AG09319 (cell line): ENCODE measurements at regions not wholly inside any gene's neighbourhood (a gene's known extent, or its start where the extent isn't known, plus 50 kb on each side); places are given as distances from the start of the nearest gene placed in this dataset.
"Not testable (repeated sequence)": the region's sequence is repeated elsewhere in the genome, so short reads cannot be mapped to it uniquely, and the experiment has no call there.

Experiments used
- DNase-seq: peaks from one replicate; pipeline ENCODE4 v3.0.0-alpha.2; 2010; ENCODE audit warnings: low read depth; ENCODE audit errors: extremely low read depth
- CTCF ChIP-seq: IDR thresholded peaks from 2 replicates; pipeline ENCODE4 v1.5.1; 2011; ENCODE audit warnings: low read depth, mild to moderate bottlenecking, inconsistent platforms, low read length, moderate library complexity

DNA sequence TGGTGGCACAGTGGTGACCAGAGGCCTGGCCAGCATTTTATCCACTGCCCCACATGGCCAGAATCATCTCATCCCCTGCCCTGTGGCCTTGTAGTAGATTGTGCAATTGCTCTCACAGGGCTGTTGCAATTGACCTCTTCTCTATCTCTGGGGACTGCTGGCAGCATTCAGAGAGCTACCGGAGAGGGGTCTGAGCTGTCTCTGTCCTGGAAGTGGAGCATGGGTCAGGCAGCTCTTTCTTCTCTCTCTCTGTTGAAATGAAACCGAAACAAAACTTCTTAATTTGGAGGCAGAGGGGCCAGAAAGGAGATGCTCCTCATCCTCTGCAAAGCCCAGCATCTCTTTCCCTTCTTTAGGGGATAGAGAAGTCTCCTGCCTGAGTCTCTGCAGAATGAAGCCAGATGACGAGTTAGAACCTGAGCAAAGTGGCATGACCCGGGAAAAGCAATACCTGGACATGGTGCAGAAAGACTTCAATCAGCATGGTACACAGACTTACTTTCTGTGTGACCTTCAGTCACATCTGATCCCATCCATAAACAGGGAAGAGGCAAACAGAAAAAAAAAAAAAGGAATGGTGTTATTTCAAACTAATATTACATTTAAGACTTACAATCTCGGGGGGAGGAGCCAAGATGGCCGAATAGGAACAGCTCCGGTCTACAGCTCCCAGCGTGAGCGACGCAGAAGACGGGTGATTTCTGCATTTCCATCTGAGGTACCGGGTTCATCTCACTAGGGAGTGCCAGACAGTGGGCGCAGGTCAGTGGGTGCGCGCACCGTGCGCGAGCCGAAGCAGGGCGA is 144.5 kb upstream of the BCL6 start:
- DNase-seq: no peak
- no peak for TF ChIP-seq CTCF

- DNase-seq: not testable (repeated sequence)
Observed at GRCh38 chr3:187890405-187890752, 145.1 kb upstream of the BCL6 start.

- DNase-seq: no peak
- TF ChIP-seq CTCF: no peak
Observed at GRCh38 chr3:187896646-187897045, 151.4 kb upstream of the BCL6 start.

GRCh38 chr3:187899246-187899645 is 154.0 kb upstream of the BCL6 start:
- TF ChIP-seq CTCF: no peak

GRCh38 chr3:187900993-187901755 is 155.9 kb upstream of the BCL6 start:
- no peak for TF ChIP-seq CTCF
- DNase-seq: no peak

More at GRCh38 chr3:187899246-187899645, 154.0 kb upstream of the BCL6 start:
- no peak for DNase-seq

GRCh38 chr3:187902041-187902471 is 156.8 kb upstream of the BCL6 start:
- TF ChIP-seq CTCF: no peak
- no peak for DNase-seq

DNA sequence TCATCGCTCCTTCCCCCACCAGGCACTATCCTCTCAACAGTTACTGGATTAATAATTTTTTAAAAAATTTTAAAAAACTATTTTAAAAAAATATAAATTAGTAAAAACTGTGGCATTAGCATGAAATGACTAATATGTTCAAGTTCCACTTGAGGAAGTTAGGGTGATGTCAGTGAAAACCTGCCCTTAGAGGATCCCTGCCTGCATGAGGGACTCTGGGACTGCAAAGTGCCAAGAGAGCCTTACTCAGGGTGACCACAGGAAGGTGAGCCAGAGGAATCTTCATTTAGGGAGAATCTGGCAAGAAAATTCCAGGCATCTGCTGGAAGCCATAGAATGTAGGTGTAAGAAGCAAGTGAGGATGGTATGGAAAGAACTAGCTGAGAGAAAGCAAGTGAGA is 157.7 kb upstream of the BCL6 start:
- DNase-seq: no peak
- TF ChIP-seq CTCF: no peak

GRCh38 chr3:187903697-187904096 is 158.4 kb upstream of the BCL6 start:
- DNase-seq: no peak
- TF ChIP-seq CTCF: no peak
